ENCODE measurements at regions not wholly inside any gene's neighbourhood (a gene's known extent, or its start where the extent isn't known, plus 50 kb on each side); places are given as distances from the start of the nearest gene placed in this dataset.
A peak's percentile ranks its signal among the peaks of the same experiment; 100 is the strongest.

GRCh38 chr16:51919736-51920135 is 627.2 kb downstream of the TOX3 start:
- Histone ChIP-seq H3K4me1 (ENCODE audit: control insufficient read depth in 2 of 2, insufficient read depth in 1 of 2, low read depth in 1 of 2, low read length in 2 of 2) (peaks cover 0 to 2% of the 10 kb centered on the region in 2 donors), H4K91ac (ENCODE audit: low read depth, low read length, poor library complexity) (no peak overlapping the region), H3K4me3 (ENCODE audit: low read length in 2 of 2) (no peak overlapping the region), H3K14ac (ENCODE audit: low read length) (no peak overlapping the region), H3K36me3 (replicated peaks in 1 of 2; ENCODE audit: control insufficient read depth in 2 of 2, insufficient read depth in 2 of 2, low read length in 2 of 2) (no peaks in the 10 kb centered on the region), H3K9ac (ENCODE audit: low read depth, low read length, poor library complexity) (no peak overlapping the region), H3K79me1 (ENCODE audit: low read depth, low read length) (no peaks in the 10 kb centered on the region), H3K27ac (replicated peaks; ENCODE audit: low read length) (no peak overlapping the region), H4K8ac (ENCODE audit: low read depth, low read length) (no peak overlapping the region), H2BK120ac (ENCODE audit: low read depth, low read length) (no peak overlapping the region), H2BK15ac (ENCODE audit: low read length) (no peak overlapping the region), H2AFZ (ENCODE audit: low read length) (no peak overlapping the region), H2AK5ac (ENCODE audit: low read depth, low read length) (no peak overlapping the region), H2BK12ac (ENCODE audit: low read length) (no peak overlapping the region), H3K4me2 (ENCODE audit: insufficient read depth, low read length, poor library complexity, severe bottlenecking) (no peak overlapping the region), H3K18ac (ENCODE audit: low read length) (no peak overlapping the region), H3K27me3 (ENCODE audit: control insufficient read depth in 3 of 3, insufficient read depth in 3 of 3, low read depth in 1 of 3, low read length in 3 of 3) (peaks cover 0 to 16% (median 0%) of the 10 kb centered on the region in 3 experiments), H3K9me3 (replicated peaks in 1 of 2; ENCODE audit: control insufficient read depth in 2 of 2, insufficient read depth in 1 of 2, low read depth in 1 of 2, low read length in 2 of 2) (no peaks in the 10 kb centered on the region), H3K23ac (ENCODE audit: low read depth, low read length, poor library complexity) (no peak overlapping the region), H3K4ac (ENCODE audit: low read length) (no peak overlapping the region), H2BK5ac (ENCODE audit: low read length) (no peak overlapping the region)
- DNase-seq (ENCODE audit: low spot score), result no peak
- WGBS, 2 donors (ENCODE audit: extremely low coverage in 2 of 2, insufficient read length in 2 of 2, insufficient replicate concordance in 1 of 2), result no CpG with 5 or more reads among the region's 4 CpGs

DNA sequence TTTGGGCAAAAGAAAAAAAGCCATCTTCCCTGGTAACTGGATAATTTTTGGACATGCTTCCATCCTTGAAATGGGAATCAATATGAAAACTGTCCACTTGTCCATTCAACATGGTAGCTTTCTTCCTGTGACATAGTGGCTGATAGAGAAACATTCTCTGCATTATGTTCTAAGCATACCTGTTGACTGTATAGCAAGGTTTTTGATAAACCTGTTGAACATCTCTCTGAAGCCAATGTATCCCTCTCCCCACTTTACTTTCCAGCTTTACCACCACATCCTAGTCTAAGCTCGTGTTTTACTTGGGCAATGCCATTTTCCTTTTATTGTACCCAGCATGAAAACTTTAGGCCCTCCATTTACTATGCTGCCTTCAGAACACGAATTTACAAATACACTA is 630.1 kb downstream of the TOX3 start:
- no peak overlapping the region for H4K91ac ChIP-seq (ENCODE audit: low read depth, low read length, poor library complexity)
- no peak overlapping the region for H3K4ac ChIP-seq (ENCODE audit: low read length)
- H3K36me3 ChIP-seq (replicated peaks in 1 of 2; ENCODE audit: control insufficient read depth in 2 of 2, insufficient read depth in 2 of 2, low read length in 2 of 2), result no peaks in the 10 kb centered on the region
- H2BK120ac ChIP-seq (ENCODE audit: low read depth, low read length), result no peak overlapping the region
- H3K18ac ChIP-seq (ENCODE audit: low read length), result no peak overlapping the region
- H3K9me3 ChIP-seq (replicated peaks in 1 of 2; ENCODE audit: control insufficient read depth in 2 of 2, insufficient read depth in 1 of 2, low read depth in 1 of 2, low read length in 2 of 2), result no peaks in the 10 kb centered on the region
- WGBS, 2 donors (ENCODE audit: extremely low coverage in 2 of 2, insufficient read length in 2 of 2, insufficient replicate concordance in 1 of 2), result no CpG with 5 or more reads among the region's 2 CpGs
- no peak overlapping the region for H2BK5ac ChIP-seq (ENCODE audit: low read length)
- H2BK12ac ChIP-seq (ENCODE audit: low read length), result no peak overlapping the region
- H3K4me1 ChIP-seq (ENCODE audit: control insufficient read depth in 2 of 2, insufficient read depth in 1 of 2, low read depth in 1 of 2, low read length in 2 of 2), result no peaks in the 10 kb centered on the region
- no peak for DNase-seq (ENCODE audit: low spot score)
- H3K27me3 ChIP-seq (ENCODE audit: control insufficient read depth in 3 of 3, insufficient read depth in 3 of 3, low read depth in 1 of 3, low read length in 3 of 3), result peaks cover 0 to 11% (median 0%) of the 10 kb centered on the region in 3 experiments
- H3K4me3 ChIP-seq (ENCODE audit: low read length in 2 of 2), result no peak overlapping the region
- no peak overlapping the region for H2AK5ac ChIP-seq (ENCODE audit: low read depth, low read length)
- no peaks in the 10 kb centered on the region for H3K79me1 ChIP-seq (ENCODE audit: low read depth, low read length)
- no peak overlapping the region for H3K4me2 ChIP-seq (ENCODE audit: insufficient read depth, low read length, poor library complexity, severe bottlenecking)
- no peak overlapping the region for H3K23ac ChIP-seq (ENCODE audit: low read depth, low read length, poor library complexity)
- H2AFZ ChIP-seq (ENCODE audit: low read length), result no peak overlapping the region
- no peak overlapping the region for H3K9ac ChIP-seq (ENCODE audit: low read depth, low read length, poor library complexity)
- no peak overlapping the region for H2BK15ac ChIP-seq (ENCODE audit: low read length)
- H3K27ac ChIP-seq (replicated peaks; ENCODE audit: low read length), result no peak overlapping the region
- H3K14ac ChIP-seq (ENCODE audit: low read length), result no peak overlapping the region
- no peak overlapping the region for H4K8ac ChIP-seq (ENCODE audit: low read depth, low read length)

DNA sequence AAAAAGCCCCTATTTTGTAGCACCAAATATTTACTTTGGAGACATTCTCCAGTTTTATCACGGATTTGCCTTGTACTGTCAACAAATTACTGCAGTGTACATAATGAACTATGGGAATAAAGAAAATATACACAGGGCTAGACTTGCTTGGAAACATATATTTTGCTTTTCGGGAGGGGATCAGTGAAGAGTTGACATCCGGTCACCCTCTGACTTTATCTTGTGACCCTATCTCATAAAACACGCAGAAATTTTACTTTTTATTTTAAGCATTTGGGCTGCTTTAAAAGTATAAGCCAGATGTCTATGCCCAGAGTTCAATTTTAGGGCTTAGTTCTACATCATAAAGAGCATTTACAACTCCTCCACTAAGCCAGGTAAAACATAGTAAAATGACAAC is 630.7 kb downstream of the TOX3 start:
- peaks cover 0 to 11% (median 0%) of the 10 kb centered on the region in 3 experiments for H3K27me3 ChIP-seq (ENCODE audit: control insufficient read depth in 3 of 3, insufficient read depth in 3 of 3, low read depth in 1 of 3, low read length in 3 of 3)
- no peak overlapping the region for H4K8ac ChIP-seq (ENCODE audit: low read depth, low read length)
- no peaks in the 10 kb centered on the region for H3K4me1 ChIP-seq (ENCODE audit: control insufficient read depth in 2 of 2, insufficient read depth in 1 of 2, low read depth in 1 of 2, low read length in 2 of 2)
- no peak overlapping the region for H3K4me3 ChIP-seq (ENCODE audit: low read length in 2 of 2)
- no peak overlapping the region for H2BK120ac ChIP-seq (ENCODE audit: low read depth, low read length)
- no peaks in the 10 kb centered on the region for H3K36me3 ChIP-seq (replicated peaks in 1 of 2; ENCODE audit: control insufficient read depth in 2 of 2, insufficient read depth in 2 of 2, low read length in 2 of 2)
- no CpG with 5 or more reads among the region's 4 CpGs for WGBS, 2 donors (ENCODE audit: extremely low coverage in 2 of 2, insufficient read length in 2 of 2, insufficient replicate concordance in 1 of 2)
- no peak overlapping the region for H2BK12ac ChIP-seq (ENCODE audit: low read length)
- H3K4me2 ChIP-seq (ENCODE audit: insufficient read depth, low read length, poor library complexity, severe bottlenecking), result no peak overlapping the region
- H3K14ac ChIP-seq (ENCODE audit: low read length), result no peak overlapping the region
- no peak overlapping the region for H3K9ac ChIP-seq (ENCODE audit: low read depth, low read length, poor library complexity)
- H3K23ac ChIP-seq (ENCODE audit: low read depth, low read length, poor library complexity), result no peak overlapping the region
- H3K27ac ChIP-seq (replicated peaks; ENCODE audit: low read length), result no peak overlapping the region
- H3K9me3 ChIP-seq (replicated peaks in 1 of 2; ENCODE audit: control insufficient read depth in 2 of 2, insufficient read depth in 1 of 2, low read depth in 1 of 2, low read length in 2 of 2), result no peaks in the 10 kb centered on the region
- H2AFZ ChIP-seq (ENCODE audit: low read length), result no peak overlapping the region
- no peak overlapping the region for H2AK5ac ChIP-seq (ENCODE audit: low read depth, low read length)
- H3K79me1 ChIP-seq (ENCODE audit: low read depth, low read length), result no peaks in the 10 kb centered on the region
- DNase-seq (ENCODE audit: low spot score), result no peak
- no peak overlapping the region for H3K18ac ChIP-seq (ENCODE audit: low read length)
- H4K91ac ChIP-seq (ENCODE audit: low read depth, low read length, poor library complexity), result no peak overlapping the region
- H2BK5ac ChIP-seq (ENCODE audit: low read length), result no peak overlapping the region
- no peak overlapping the region for H3K4ac ChIP-seq (ENCODE audit: low read length)
- no peak overlapping the region for H2BK15ac ChIP-seq (ENCODE audit: low read length)

DNA sequence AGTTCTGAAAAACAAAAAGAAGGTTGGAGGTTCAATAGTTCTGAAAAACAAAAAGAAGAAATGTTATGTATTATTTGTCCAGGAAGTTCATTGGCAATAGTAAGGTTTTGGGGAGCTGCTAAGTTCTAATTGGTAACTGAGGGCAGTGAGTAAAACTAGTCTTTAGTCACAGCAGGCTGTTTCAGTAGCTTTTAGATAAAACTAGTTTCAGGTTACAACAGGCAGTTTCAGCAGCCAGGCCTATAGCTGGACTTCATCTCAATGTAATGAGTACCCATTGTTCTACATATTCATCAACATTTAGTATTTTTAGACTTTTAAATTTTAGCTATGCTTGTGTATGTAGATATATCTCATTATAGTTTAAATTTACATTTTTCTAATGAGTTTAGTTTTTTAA is 639.3 kb downstream of the TOX3 start:
- H3K18ac ChIP-seq (ENCODE audit: low read length), result no peak overlapping the region
- no peaks in the 10 kb centered on the region for H3K36me3 ChIP-seq (replicated peaks in 1 of 2; ENCODE audit: control insufficient read depth in 2 of 2, insufficient read depth in 2 of 2, low read length in 2 of 2)
- no peak overlapping the region for H2BK12ac ChIP-seq (ENCODE audit: low read length)
- no peak overlapping the region for H3K4ac ChIP-seq (ENCODE audit: low read length)
- no peak overlapping the region for H3K23ac ChIP-seq (ENCODE audit: low read depth, low read length, poor library complexity)
- H3K27me3 ChIP-seq (ENCODE audit: control insufficient read depth in 3 of 3, insufficient read depth in 3 of 3, low read depth in 1 of 3, low read length in 3 of 3), result peaks cover 0 to 4% (median 0%) of the 10 kb centered on the region in 3 experiments
- no peak overlapping the region for H4K8ac ChIP-seq (ENCODE audit: low read depth, low read length)
- H3K79me1 ChIP-seq (ENCODE audit: low read depth, low read length), result no peaks in the 10 kb centered on the region
- no peak overlapping the region for H3K4me2 ChIP-seq (ENCODE audit: insufficient read depth, low read length, poor library complexity, severe bottlenecking)
- no peak overlapping the region for H3K14ac ChIP-seq (ENCODE audit: low read length)
- no peak overlapping the region for H2BK15ac ChIP-seq (ENCODE audit: low read length)
- H3K27ac ChIP-seq (replicated peaks; ENCODE audit: low read length), result no peak overlapping the region
- no peak overlapping the region for H3K4me3 ChIP-seq (ENCODE audit: low read length in 2 of 2)
- no peak overlapping the region for H3K9ac ChIP-seq (ENCODE audit: low read depth, low read length, poor library complexity)
- no peak overlapping the region for H2BK120ac ChIP-seq (ENCODE audit: low read depth, low read length)
- no peak overlapping the region for H4K91ac ChIP-seq (ENCODE audit: low read depth, low read length, poor library complexity)
- H2AFZ ChIP-seq (ENCODE audit: low read length), result peak overlapping the region; percentile 40
- no peak for DNase-seq (ENCODE audit: low spot score)
- no peak overlapping the region for H2BK5ac ChIP-seq (ENCODE audit: low read length)
- no peaks in the 10 kb centered on the region for H3K4me1 ChIP-seq (ENCODE audit: control insufficient read depth in 2 of 2, insufficient read depth in 1 of 2, low read depth in 1 of 2, low read length in 2 of 2)
- H2AK5ac ChIP-seq (ENCODE audit: low read depth, low read length), result no peak overlapping the region
- H3K9me3 ChIP-seq (replicated peaks in 1 of 2; ENCODE audit: control insufficient read depth in 2 of 2, insufficient read depth in 1 of 2, low read depth in 1 of 2, low read length in 2 of 2), result no peaks in the 10 kb centered on the region

All from neuronal stem cell (in vitro differentiated cells).